Eye (tissue), 1 donor: ENCODE measurements at regions not wholly inside any gene's neighbourhood (a gene's known extent, or its start where the extent isn't known, plus 50 kb on each side); places are given as distances from the start of the nearest gene placed in this dataset.
A peak's percentile ranks its signal among the peaks of the same experiment; 100 is the strongest.
"Not testable (repeated sequence)": the region's sequence is repeated elsewhere in the genome, so short reads cannot be mapped to it uniquely, and the experiment has no call there.

ENCODE experiments used
- DNase-seq: peaks from one replicate; pipeline ENCODE4 v3.0.0-alpha.2; 2015

- DNase-seq = no peak
Measured at GRCh38 chr11:91293119-91293518, 931.5 kb upstream of the FAT3 start.

DNA sequence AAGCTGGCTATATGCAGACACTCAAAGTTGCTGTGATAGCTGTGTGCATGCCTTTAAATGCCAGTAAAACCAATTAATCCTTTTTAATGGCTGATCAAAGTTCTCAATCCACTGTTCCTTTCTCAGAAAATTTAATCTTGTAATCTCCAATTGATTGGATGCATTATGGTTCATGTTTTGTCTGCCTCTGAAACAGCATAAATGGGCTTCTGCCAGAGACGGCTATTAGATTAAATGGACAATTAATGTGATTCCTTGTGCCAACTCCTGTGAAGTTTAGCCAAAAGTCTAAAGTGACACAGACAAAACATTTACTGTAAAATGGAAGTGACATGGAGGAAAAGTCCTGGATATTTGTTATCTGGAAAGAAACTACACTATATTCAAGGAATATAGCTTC is 952.5 kb upstream of the FAT3 start:
- DNase-seq = peak; percentile 14

DNA sequence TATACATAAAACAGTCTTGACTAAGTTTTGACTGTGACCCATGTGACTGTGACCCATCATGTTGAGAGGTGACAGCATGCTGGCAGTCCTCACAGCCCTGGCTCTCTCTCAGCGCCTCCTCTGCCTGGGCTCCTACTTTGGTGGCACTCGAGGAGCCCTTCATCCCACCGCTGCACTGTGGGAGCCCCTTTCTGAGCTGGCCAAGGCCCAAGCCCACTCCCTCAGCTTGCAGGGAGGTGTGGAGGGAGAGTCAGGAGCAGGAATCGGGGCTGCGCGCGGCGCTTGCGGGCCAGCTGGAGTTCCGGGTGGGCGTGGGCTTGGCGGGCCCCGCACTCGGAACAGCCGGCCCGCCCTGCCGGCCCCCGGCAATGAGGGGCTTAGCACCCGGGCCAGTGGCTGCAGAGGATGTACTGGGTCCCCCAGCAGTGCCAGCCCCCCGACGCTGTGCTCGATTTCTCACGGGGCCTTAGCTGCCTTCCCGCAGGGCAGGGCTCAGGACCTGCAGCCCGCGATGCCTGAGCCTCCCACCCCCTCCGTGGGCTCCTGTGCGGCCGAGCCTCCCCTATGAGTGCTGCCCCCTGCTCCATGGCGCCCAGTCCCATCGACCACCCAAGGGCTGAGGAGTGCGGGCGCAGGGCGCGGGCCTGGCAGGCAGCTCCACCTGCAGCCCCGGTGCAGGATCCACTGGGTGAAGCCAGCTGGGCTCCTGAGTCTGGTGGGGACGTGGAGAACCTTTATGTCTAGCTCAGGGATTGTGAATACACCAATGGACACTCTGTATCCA is 955.9 kb upstream of the FAT3 start:
- not testable (repeated sequence) for DNase-seq

GRCh38 chr11:91265946-91266345 is 958.7 kb upstream of the FAT3 start:
- no peak for DNase-seq

GRCh38 chr11:91264481-91264880 is 960.1 kb upstream of the FAT3 start:
- no peak for DNase-seq

DNA sequence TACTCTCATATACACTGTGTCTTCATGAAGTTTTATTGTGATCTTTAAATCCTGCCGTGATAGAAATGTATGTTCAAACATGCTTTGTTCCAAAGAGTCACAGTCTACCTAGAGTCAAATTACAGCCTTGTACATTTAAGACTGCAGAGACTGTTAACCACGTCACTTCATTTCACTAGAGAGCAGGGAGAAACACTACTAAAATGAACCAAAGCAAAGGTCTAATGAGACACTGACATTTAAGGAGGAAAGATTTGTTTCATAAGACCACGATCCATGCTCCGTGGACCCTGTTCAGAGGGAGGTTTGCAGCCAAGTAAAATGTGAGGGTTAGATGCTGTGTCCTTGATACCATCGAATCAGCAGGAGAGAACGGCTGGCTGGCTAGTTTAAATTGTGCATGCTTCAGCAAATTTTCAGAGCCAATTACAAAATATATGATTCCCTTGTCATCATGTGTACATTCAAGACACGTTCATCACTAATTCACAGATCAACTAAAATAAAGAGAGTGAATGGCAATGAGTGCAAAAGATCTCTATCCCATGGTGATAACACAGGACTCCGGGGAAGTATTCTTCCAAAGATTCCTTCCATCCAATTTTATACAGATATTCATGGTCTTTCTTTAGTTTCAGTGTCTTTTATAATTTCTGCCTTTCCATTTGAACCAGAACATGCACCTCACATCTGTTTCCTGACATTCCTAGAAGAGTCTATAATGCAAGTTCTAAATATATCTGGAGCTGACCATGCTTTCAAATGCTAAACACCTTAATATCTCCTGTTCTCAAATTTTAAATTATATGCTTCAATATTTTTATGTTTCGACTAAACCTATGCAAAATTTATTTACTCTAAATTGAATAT is 960.9 kb upstream of the FAT3 start:
- DNase-seq = no peak

- no peak for DNase-seq
Measured at GRCh38 chr11:91261513-91261912, 963.1 kb upstream of the FAT3 start.

- no peak for DNase-seq
Measured at GRCh38 chr11:91258876-91259275, 965.7 kb upstream of the FAT3 start.

GRCh38 chr11:91257667-91258066 is 967.0 kb upstream of the FAT3 start:
- DNase-seq = peak; percentile 40

DNA sequence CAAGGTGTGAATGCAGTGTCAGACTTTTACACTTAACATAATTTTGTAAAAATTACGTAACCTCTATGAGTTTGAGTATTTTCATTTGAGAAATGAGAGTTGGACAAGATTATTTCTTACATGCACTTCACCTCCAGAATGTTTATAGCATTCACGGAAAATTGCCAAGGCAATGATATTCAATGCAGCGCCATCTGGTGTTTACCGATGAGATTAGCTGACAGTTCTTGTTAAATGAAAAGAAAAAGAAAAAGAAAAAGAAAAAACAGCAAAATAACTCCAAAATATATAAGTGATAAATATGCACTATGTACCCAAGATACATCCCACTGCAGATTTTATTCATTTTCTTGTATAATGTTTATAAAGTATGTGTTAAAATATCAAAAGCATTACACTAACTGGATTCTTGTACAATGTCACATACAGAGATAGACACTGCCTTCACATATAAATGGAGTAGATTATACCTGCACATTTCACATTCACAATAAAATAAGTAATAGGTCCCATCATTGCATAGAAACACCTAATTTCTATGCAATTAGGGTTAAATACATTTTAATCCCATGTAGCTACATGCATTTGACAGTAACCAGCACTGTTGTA is 976.3 kb upstream of the FAT3 start:
- peak; percentile 75 for DNase-seq

DNA sequence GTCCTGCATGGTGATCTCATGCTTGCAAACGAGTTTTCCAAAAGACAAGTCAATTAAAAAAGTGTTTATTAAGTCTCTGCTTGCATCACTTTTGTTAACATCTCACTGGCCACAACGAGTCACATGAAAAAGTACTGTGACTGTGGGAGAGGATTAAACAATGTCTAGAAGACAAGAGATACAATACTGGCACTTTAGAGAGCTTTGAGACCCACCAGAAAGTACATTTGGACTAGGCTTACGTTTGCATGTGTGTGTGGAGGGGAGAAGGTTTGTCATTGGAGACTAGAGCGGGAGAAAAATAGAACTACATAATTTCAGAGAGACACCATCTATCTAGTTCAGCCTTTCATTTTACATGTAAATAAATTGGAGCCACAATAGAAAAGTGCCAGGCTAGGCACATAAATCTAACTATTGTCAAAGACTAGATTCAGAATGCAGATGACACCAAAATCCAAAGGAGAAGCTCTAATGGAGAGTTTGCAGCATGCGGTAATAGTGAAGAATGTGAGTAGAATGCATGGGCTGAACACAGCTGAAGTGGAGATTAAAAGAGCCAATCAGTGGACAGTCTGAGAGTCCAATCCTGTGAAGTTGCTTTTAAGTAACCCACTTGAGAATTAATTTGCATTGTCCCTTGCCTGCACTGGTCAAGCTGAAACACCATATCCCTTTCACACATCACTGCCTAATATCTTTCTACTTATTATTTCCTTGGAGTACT is 977.4 kb upstream of the FAT3 start:
- no peak for DNase-seq

- peak; percentile 77 for DNase-seq
Measured at GRCh38 chr11:91244912-91245311, 979.7 kb upstream of the FAT3 start.

GRCh38 chr11:91243630-91244029 is 981.0 kb upstream of the FAT3 start:
- no peak for DNase-seq

DNA sequence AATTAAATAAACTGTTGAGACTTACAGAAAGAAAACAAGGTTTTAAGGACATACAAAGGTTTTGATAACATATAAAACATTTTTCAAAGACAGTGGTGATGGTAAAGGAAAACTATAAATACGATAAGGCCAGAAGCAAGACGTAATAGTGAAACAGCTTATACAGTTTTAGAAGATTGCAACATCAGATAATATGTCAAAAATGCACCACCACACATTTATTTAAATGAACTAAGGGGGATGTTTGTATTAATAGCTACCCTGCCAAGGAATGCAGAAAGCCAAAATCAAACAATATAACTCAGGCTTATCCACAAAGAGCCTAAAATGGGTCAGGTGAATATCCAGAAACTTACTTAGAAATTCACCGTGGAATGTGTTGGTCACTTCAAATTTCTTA is 981.6 kb upstream of the FAT3 start:
- DNase-seq = no peak

GRCh38 chr11:91241226-91241625 is 983.4 kb upstream of the FAT3 start:
- no peak for DNase-seq

DNA sequence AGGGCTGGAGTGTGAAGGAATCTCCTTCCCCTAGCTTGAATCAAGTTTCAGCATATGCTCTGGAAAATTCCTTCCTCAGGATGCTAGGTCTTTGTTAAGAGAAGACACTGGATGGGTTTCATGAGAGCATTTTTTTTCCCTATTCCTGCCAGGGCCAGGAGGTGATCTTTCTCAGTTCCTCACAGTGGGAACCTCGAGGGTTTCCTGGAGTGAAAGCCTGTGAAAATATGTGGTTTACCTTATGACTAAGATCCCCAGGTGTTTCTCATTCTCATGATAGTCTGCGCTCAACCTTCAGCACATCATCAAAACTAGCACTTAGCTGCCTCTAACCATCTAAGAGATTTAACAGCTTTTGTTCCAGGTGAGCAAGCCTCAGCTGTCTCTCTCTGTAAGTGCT is 985.3 kb upstream of the FAT3 start:
- DNase-seq = no peak

- DNase-seq = no peak
Measured at GRCh38 chr11:91231226-91231625, 993.4 kb upstream of the FAT3 start.

- no peak for DNase-seq
Measured at GRCh38 chr11:91230647-91231046, 994.0 kb upstream of the FAT3 start.

DNA sequence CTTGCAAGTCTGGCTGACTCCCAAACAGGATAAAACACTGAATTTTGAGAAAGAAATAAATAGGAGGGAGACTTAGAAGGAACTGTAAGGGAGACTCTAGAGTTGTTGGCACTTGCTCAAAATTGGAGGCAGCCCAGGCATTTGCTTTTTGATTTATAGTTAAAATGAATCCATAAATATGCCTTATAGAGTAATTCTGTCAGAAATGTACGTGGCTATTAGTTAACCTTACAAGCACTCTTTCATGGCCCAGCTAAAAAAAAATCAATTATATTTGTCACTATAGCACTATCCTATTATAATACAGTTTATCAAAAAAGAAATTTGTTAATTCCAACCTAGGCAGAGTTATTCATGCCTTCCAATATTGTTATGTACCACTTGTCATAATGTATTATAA is 1000.0 kb upstream of the CHORDC1 start:
- no peak for DNase-seq

- no peak for DNase-seq
Measured at GRCh38 chr11:91220476-91221202, 997.8 kb upstream of the CHORDC1 start.

GRCh38 chr11:91219535-91219934 is 996.7 kb upstream of the CHORDC1 start:
- DNase-seq = peak; percentile 7

DNA sequence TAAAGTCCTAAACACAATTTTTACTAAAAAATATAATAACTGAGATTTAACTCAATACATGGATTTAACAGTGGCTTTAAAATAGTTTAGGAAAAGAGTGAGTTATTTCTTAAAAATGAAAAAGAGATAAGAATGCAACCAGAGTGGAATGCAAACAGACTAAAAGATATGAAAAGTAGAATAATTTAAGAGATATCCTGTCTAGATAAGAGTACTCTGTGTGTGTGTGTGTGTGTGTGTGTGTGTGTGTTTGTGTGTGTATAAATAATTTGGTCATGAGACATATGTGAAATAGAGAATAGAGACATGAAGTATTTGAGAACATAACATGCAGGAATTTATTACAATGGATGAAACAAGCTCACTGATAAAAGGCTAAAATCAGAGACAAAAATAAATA is 986.9 kb upstream of the CHORDC1 start:
- DNase-seq = no peak
